ENCODE measurements at regions not wholly inside any gene's neighbourhood (a gene's known extent, or its start where the extent isn't known, plus 50 kb on each side); places are given as distances from the start of the nearest gene placed in this dataset.

GRCh38 chr2:236830926-236831325 is 254.8 kb upstream of the COPS8 start (continued):
- TF ChIP-seq, protein P1, sequence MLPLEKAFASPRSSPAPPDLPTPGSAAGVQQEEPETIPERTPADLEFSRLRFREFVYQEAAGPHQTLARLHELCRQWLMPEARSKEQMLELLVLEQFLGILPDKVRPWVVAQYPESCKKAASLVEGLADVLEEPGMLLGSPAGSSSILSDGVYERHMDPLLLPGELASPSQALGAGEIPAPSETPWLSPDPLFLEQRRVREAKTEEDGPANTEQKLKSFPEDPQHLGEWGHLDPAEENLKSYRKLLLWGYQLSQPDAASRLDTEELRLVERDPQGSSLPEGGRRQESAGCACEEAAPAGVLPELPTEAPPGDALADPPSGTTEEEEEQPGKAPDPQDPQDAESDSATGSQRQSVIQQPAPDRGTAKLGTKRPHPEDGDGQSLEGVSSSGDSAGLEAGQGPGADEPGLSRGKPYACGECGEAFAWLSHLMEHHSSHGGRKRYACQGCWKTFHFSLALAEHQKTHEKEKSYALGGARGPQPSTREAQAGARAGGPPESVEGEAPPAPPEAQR (CRISPR knock-in tag; IDR thresholded peaks at IDR 0.05) = no peak
- no peak for TF ChIP-seq ZNF396 (CRISPR knock-in tag; IDR thresholded peaks at IDR 0.05; ENCODE audit: borderline replicate concordance)
- no peak for TF ChIP-seq NR1H2 (CRISPR knock-in tag; IDR thresholded peaks at IDR 0.05)
- TF ChIP-seq HMGA2 (CRISPR knock-in tag; IDR thresholded peaks at IDR 0.05) = no peak
- TF ChIP-seq, protein P2, sequence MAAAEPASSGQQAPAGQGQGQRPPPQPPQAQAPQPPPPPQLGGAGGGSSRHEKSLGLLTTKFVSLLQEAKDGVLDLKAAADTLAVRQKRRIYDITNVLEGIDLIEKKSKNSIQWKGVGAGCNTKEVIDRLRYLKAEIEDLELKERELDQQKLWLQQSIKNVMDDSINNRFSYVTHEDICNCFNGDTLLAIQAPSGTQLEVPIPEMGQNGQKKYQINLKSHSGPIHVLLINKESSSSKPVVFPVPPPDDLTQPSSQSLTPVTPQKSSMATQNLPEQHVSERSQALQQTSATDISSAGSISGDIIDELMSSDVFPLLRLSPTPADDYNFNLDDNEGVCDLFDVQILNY (CRISPR knock-in tag; IDR thresholded peaks at IDR 0.05) = no peak

GRCh38 chr2:236831698-236832097 is 254.0 kb upstream of the COPS8 start:
- ChIA-PET POLR2A (no interaction called here), CTCF (no interaction called here)
- Mint-ChIP-seq H3K27ac (no peak overlapping the region), H3K36me3 (peaks cover 23% of the 10 kb centered on the region), H3K27me3 (ENCODE audit: low read depth) (peaks cover 19% of the 10 kb centered on the region), H3K4me3 (no peak overlapping the region), H3K9me3 (peaks cover 34% of the 10 kb centered on the region), H3K4me1 (peaks cover 21% of the 10 kb centered on the region)
- TF ChIP-seq ZNF532 (CRISPR knock-in tag; IDR thresholded peaks at IDR 0.05; ENCODE audit: borderline replicate concordance) = no peak
- TF ChIP-seq ZNF232 (CRISPR knock-in tag; IDR thresholded peaks at IDR 0.05) = no peak
- TF ChIP-seq NFATC4 (CRISPR knock-in tag; IDR thresholded peaks at IDR 0.05) = no peak
- no peak for TF ChIP-seq SMAD3 (CRISPR knock-in tag; IDR thresholded peaks at IDR 0.05; ENCODE audit: borderline replicate concordance)
- TF ChIP-seq ELF4 (CRISPR knock-in tag; IDR thresholded peaks at IDR 0.05; ENCODE audit: low read depth) = no peak
- no peak for TF ChIP-seq ATF1 (CRISPR knock-in tag; IDR thresholded peaks at IDR 0.05)
- TF ChIP-seq MXD4 (CRISPR knock-in tag; IDR thresholded peaks at IDR 0.05; ENCODE audit: borderline replicate concordance) = no peak
- no peak for TF ChIP-seq TEAD4 (CRISPR knock-in tag; IDR thresholded peaks at IDR 0.05)
- TF ChIP-seq, protein P3, sequence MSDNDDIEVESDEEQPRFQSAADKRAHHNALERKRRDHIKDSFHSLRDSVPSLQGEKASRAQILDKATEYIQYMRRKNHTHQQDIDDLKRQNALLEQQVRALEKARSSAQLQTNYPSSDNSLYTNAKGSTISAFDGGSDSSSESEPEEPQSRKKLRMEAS (CRISPR knock-in tag; IDR thresholded peaks at IDR 0.05) = no peak
- no peak for TF ChIP-seq ZNF671 (CRISPR knock-in tag; IDR thresholded peaks at IDR 0.05)
- no peak for TF ChIP-seq GRHL2 (CRISPR knock-in tag; IDR thresholded peaks at IDR 0.05; ENCODE audit: insufficient replicate concordance, severe bottlenecking)
- ATAC-seq = no peak
- DNase-seq (ENCODE audit: low spot score) = no peak

GRCh38 chr2:236833501-236834073 is 252.1 kb upstream of the COPS8 start:
- peaks cover 15% of the 10 kb centered on the region for H3K27me3 Mint-ChIP-seq (ENCODE audit: low read depth)
- DNase-seq (ENCODE audit: low spot score) (no peak), ATAC-seq (no peak)
- POLR2A ChIA-PET = no interaction called here
- H3K4me3 Mint-ChIP-seq = no peak overlapping the region
- peaks cover 39% of the 10 kb centered on the region for H3K9me3 Mint-ChIP-seq
- H3K27ac Mint-ChIP-seq = no peak overlapping the region
- H3K4me1 Mint-ChIP-seq = peaks cover 4% of the 10 kb centered on the region
- CTCF ChIA-PET = no interaction called here
- peaks cover 25% of the 10 kb centered on the region for H3K36me3 Mint-ChIP-seq
- no peak for TF ChIP-seq USF1 (CRISPR knock-in tag; IDR thresholded peaks at IDR 0.05)
- TF ChIP-seq, protein P4, sequence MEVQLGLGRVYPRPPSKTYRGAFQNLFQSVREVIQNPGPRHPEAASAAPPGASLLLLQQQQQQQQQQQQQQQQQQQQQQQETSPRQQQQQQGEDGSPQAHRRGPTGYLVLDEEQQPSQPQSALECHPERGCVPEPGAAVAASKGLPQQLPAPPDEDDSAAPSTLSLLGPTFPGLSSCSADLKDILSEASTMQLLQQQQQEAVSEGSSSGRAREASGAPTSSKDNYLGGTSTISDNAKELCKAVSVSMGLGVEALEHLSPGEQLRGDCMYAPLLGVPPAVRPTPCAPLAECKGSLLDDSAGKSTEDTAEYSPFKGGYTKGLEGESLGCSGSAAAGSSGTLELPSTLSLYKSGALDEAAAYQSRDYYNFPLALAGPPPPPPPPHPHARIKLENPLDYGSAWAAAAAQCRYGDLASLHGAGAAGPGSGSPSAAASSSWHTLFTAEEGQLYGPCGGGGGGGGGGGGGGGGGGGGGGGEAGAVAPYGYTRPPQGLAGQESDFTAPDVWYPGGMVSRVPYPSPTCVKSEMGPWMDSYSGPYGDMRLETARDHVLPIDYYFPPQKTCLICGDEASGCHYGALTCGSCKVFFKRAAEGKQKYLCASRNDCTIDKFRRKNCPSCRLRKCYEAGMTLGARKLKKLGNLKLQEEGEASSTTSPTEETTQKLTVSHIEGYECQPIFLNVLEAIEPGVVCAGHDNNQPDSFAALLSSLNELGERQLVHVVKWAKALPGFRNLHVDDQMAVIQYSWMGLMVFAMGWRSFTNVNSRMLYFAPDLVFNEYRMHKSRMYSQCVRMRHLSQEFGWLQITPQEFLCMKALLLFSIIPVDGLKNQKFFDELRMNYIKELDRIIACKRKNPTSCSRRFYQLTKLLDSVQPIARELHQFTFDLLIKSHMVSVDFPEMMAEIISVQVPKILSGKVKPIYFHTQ (CRISPR knock-in tag; IDR thresholded peaks at IDR 0.05) = no peak
- TF ChIP-seq, protein P5, sequence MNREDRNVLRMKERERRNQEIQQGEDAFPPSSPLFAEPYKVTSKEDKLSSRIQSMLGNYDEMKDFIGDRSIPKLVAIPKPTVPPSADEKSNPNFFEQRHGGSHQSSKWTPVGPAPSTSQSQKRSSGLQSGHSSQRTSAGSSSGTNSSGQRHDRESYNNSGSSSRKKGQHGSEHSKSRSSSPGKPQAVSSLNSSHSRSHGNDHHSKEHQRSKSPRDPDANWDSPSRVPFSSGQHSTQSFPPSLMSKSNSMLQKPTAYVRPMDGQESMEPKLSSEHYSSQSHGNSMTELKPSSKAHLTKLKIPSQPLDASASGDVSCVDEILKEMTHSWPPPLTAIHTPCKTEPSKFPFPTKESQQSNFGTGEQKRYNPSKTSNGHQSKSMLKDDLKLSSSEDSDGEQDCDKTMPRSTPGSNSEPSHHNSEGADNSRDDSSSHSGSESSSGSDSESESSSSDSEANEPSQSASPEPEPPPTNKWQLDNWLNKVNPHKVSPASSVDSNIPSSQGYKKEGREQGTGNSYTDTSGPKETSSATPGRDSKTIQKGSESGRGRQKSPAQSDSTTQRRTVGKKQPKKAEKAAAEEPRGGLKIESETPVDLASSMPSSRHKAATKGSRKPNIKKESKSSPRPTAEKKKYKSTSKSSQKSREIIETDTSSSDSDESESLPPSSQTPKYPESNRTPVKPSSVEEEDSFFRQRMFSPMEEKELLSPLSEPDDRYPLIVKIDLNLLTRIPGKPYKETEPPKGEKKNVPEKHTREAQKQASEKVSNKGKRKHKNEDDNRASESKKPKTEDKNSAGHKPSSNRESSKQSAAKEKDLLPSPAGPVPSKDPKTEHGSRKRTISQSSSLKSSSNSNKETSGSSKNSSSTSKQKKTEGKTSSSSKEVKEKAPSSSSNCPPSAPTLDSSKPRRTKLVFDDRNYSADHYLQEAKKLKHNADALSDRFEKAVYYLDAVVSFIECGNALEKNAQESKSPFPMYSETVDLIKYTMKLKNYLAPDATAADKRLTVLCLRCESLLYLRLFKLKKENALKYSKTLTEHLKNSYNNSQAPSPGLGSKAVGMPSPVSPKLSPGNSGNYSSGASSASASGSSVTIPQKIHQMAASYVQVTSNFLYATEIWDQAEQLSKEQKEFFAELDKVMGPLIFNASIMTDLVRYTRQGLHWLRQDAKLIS (CRISPR knock-in tag; IDR thresholded peaks at IDR 0.05; ENCODE audit: borderline replicate concordance) = no peak
